GM23338 (cell line): ENCODE measurements at regions not wholly inside any gene's neighbourhood (a gene's known extent, or its start where the extent isn't known, plus 50 kb on each side); places are given as distances from the start of the nearest gene placed in this dataset.
"Not testable (repeated sequence)": the region's sequence is repeated elsewhere in the genome, so short reads cannot be mapped to it uniquely, and the experiment has no call there.

Source experiments
- CREB1 ChIP-seq: fragments of 250-450 bp; sonication (Bioruptor Pico); IDR thresholded peaks from 2 replicates; pipeline ENCODE4 v1.5.0; 2020; ENCODE audit warnings: low read depth, mild to moderate bottlenecking, moderate library complexity
- CTCF ChIP-seq, 2 experiments: fragments of 200-600 bp in 1 of 2; sonication (generic) in 1 of 2; conservative IDR thresholded peaks; 2 replicates each; pipeline versions ENCODE4 v1.5.1 to v1.6.1; 2016 to 2017; ENCODE audit warnings: antibody characterized with exemption in 2 of 2, low read depth in 2 of 2, mild to moderate bottlenecking in 2 of 2, moderate library complexity in 1 of 2
- EZH2 ChIP-seq: fragments of 200-600 bp; sonication (generic); IDR thresholded peaks from one replicate; pipeline ENCODE4 v1.8.0; 2017; ENCODE audit warnings: antibody characterized with exemption, mild to moderate bottlenecking, low read depth; ENCODE audit not compliant: unreplicated experiment
- EZH2phosphoT487 ChIP-seq: fragments of 200-600 bp; sonication (generic); IDR thresholded peaks from one replicate; pipeline ENCODE4 v1.8.1; 2018; ENCODE audit warnings: antibody characterized with exemption; ENCODE audit not compliant: unreplicated experiment
- JUNB ChIP-seq: IDR thresholded peaks from one replicate; pipeline ENCODE4 v1.6.1; 2016; ENCODE audit warnings: antibody characterized with exemption; ENCODE audit not compliant: unreplicated experiment
- NANOG ChIP-seq: IDR thresholded peaks from 2 replicates; pipeline ENCODE4 v1.6.1; 2016; ENCODE audit warnings: antibody characterized with exemption, borderline replicate concordance
- POLR2AphosphoS5 ChIP-seq: IDR thresholded peaks from 2 replicates; pipeline ENCODE4 v1.6.1; 2016; ENCODE audit warnings: antibody characterized with exemption, low read depth
- REST ChIP-seq: IDR thresholded peaks from one replicate; pipeline ENCODE4 v1.6.1; 2018; ENCODE audit warnings: antibody characterized with exemption; ENCODE audit not compliant: unreplicated experiment
- ZNF114 ChIP-seq: fragments of 250-450 bp; sonication (Bioruptor Pico); IDR thresholded peaks from 2 replicates; pipeline ENCODE4 v1.5.0; 2020; ENCODE audit warnings: mild to moderate bottlenecking, moderate library complexity
- ZNF331 ChIP-seq: fragments of 250-450 bp; sonication (Bioruptor Pico); IDR thresholded peaks from 2 replicates; pipeline ENCODE4 v1.5.0; 2020; ENCODE audit warnings: low read depth, mild to moderate bottlenecking, moderate library complexity

GRCh38 chr5:15271596-15271995 is 228.4 kb upstream of the FBXL7 start:
- not testable (repeated sequence) for TF ChIP-seq REST; EZH2phosphoT487; CTCF (conservative IDR thresholded peaks at IDR 0.05; ENCODE audit: low read depth in 2 of 2); EZH2; JUNB; NANOG; POLR2AphosphoS5; CREB1; ZNF331 (CRISPR knock-in tag); ZNF114 (CRISPR knock-in tag)
